ENCODE measurements at regions not wholly inside any gene's neighbourhood (a gene's known extent, or its start where the extent isn't known, plus 50 kb on each side); places are given as distances from the start of the nearest gene placed in this dataset.

- no peak for TF ChIP-seq CHD1 (IDR thresholded peaks at IDR 0.05; ENCODE audit: low read depth, low read length)
- TF ChIP-seq BACH1 (IDR thresholded peaks at IDR 0.05; ENCODE audit: low read length) = no peak
- no peak for TF ChIP-seq SP1 (IDR thresholded peaks at IDR 0.05; ENCODE audit: low read depth, low read length)
- TF ChIP-seq MAFK (IDR thresholded peaks at IDR 0.05; ENCODE audit: low read depth, low read length) = no peak
These were observed 153.8 kb downstream of the CEP120 start for GRCh38 chr5:123269436-123269835.
